ENCODE measurements at regions not wholly inside any gene's neighbourhood (a gene's known extent, or its start where the extent isn't known, plus 50 kb on each side); places are given as distances from the start of the nearest gene placed in this dataset.
A peak's percentile ranks its signal among the peaks of the same experiment; 100 is the strongest.

GRCh38 chr16:87077750-87078127 is 239.5 kb downstream of the C16orf95 start:
- no peak for DNase-seq

- DNase-seq: no peak
Observed at GRCh38 chr16:87080571-87081167, 236.5 kb downstream of the C16orf95 start.

- peak in 1 of 2 experiments; percentile 7 for DNase-seq
Observed at GRCh38 chr16:87085441-87085840, 231.8 kb downstream of the C16orf95 start.

- no peak for DNase-seq
Observed at GRCh38 chr16:87086156-87086555, 231.0 kb downstream of the C16orf95 start.

- no peak for DNase-seq
Observed at GRCh38 chr16:87086575-87086974, 230.6 kb downstream of the C16orf95 start.

- no peak for DNase-seq
Observed at GRCh38 chr16:87092958-87093357, 224.2 kb downstream of the C16orf95 start.

GRCh38 chr16:87093804-87094555 is 223.2 kb downstream of the C16orf95 start:
- DNase-seq: no peak

GRCh38 chr16:87094556-87094865 is 222.7 kb downstream of the C16orf95 start:
- no peak for DNase-seq

- no peak for DNase-seq
Observed at GRCh38 chr16:87095271-87095670, 221.9 kb downstream of the C16orf95 start.

- DNase-seq: no peak
Observed at GRCh38 chr16:87096746-87097333, 220.4 kb downstream of the C16orf95 start.

GRCh38 chr16:87098361-87098760 is 218.8 kb downstream of the C16orf95 start:
- no peak for DNase-seq

- DNase-seq: no peak
Observed at GRCh38 chr16:87098976-87099720, 218.0 kb downstream of the C16orf95 start.

- no peak for DNase-seq
Observed at GRCh38 chr16:87100306-87101058, 216.7 kb downstream of the C16orf95 start.

- no peak for DNase-seq
Observed at GRCh38 chr16:87101903-87102302, 215.3 kb downstream of the C16orf95 start.

- no peak for DNase-seq
Observed at GRCh38 chr16:87107201-87107600, 210.0 kb downstream of the C16orf95 start.

GRCh38 chr16:87108278-87108677 is 208.9 kb downstream of the C16orf95 start:
- DNase-seq: no peak

GRCh38 chr16:87108941-87109340 is 208.3 kb downstream of the C16orf95 start:
- no peak for DNase-seq

GRCh38 chr16:87114832-87115231 is 202.4 kb downstream of the C16orf95 start:
- no peak for DNase-seq

GRCh38 chr16:87115646-87116045 is 201.5 kb downstream of the C16orf95 start:
- DNase-seq: no peak

GRCh38 chr16:87117936-87118335 is 199.3 kb downstream of the C16orf95 start:
- DNase-seq: no peak

- no peak for DNase-seq
Observed at GRCh38 chr16:87119168-87119567, 198.0 kb downstream of the C16orf95 start.

- DNase-seq: no peak
Observed at GRCh38 chr16:87119748-87120147, 197.4 kb downstream of the C16orf95 start.

- no peak for DNase-seq
Observed at GRCh38 chr16:87121816-87122215, 195.4 kb downstream of the C16orf95 start.
